ENCODE measurements at regions not wholly inside any gene's neighbourhood (a gene's known extent, or its start where the extent isn't known, plus 50 kb on each side); places are given as distances from the start of the nearest gene placed in this dataset.
"Not testable (repeated sequence)": the region's sequence is repeated elsewhere in the genome, so short reads cannot be mapped to it uniquely, and the experiment has no call there.

DNA sequence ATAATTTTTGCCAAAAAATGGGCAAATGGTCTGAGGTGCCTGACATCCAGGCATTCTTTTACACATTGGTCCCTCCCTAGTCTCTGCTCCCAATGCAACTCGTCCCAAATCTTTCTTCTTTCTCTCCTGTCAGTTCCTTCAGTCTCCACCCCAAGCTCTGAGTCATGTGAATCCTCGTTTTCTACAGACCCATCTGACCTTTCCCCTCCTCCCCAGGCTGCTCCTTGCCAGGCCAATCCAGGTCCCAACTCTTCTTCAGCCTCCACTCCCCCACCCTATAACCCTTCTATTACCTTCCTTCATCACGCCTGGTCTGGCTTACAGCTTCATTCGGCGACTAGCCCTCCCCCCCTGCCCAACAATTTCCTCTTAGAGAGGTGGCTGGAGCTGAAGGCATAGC lies 55.3 kb downstream of the BBS10 start:
- not testable (repeated sequence) for DNase-seq

DNA sequence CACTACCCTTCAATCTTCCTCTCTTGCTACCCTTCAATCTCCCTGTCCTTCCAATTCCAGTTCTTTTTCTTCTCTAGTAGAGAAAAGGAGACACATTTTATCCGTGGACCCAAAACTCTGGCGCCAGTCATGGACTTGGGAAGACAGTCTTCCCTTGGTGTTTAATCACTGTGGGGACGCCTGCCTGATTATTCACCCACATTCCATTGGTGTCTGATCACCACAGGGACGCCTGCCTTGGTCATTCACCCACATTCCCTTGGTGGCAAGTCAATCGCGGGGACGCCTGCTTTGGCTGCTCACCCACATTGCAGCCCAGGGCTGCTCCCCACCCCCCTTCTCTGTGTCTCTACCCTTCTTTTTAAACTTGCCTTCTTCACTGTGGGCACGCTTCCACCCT lies 55.9 kb downstream of the BBS10 start:
- DNase-seq: not testable (repeated sequence)

GRCh38 chr12:76290963-76291859 lies 57.0 kb downstream of the BBS10 start:
- no peak for DNase-seq

GRCh38 chr12:76288218-76288617 lies 60.0 kb downstream of the BBS10 start:
- DNase-seq: no peak

DNA sequence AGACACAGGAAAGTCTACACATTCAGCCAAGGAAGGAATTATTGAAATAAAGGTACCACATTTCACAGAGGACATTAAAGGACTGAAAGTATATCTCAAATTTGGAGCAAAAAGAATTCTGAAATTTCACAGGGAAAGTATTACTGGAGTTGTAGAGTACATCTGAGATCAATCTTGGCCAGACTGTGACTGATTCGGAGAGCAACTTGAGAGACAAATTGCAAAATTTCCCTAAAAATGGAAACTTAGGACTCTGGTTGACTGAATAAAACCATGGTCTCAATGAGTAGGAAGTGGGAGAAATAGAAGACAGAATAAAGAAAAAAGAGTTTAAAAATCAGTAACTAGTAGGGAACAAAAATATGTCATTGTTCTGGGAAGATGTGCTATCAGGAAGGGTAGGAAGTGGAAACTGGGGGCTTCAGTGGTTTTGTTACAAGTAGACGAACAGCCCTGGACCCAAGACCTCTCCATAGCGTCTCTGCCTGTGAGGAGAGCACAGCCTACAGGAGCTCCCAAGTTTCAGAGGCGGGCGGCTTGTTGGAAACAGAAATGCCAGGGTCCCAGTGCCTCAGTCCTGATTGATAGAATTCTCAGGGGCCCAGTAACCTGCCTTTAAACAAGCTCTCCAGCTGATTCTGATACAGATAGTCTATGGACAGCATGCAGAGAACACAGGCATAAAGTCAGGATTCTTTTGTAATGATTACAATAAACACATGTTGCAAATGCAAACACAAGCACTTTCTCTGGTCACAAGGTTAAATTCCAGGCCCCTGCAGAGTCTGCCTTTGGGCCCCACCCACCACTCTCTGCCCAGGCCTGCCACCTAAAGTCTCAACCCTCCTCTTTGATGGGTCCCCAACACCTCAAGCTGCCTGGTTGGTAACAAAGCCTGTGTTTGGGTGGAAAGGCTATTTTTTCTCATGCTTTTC lies 63.1 kb downstream of the BBS10 start:
- DNase-seq: no peak

- DNase-seq: no peak
These were observed 65.5 kb downstream of the BBS10 start for GRCh38 chr12:76282744-76283143.

DNA sequence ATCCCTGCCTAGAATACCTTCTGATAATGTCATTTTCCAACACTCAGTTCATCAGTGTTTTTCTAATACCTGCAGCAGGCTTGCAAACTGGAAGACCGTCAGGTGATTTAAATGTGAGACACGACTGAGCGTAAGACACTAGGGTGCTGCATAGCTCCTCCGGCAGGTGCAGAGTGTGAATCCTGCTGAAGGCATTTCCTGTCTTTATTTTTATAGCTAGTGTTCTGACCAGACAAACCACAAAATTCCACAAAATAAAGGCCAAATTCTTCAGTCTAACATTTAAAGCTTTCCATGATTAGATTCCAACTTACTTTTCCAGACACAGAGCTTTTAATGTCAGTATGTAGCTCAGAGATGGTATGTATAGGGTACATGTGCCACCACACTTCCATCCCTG lies 70.7 kb downstream of the BBS10 start:
- no peak for DNase-seq

DNA sequence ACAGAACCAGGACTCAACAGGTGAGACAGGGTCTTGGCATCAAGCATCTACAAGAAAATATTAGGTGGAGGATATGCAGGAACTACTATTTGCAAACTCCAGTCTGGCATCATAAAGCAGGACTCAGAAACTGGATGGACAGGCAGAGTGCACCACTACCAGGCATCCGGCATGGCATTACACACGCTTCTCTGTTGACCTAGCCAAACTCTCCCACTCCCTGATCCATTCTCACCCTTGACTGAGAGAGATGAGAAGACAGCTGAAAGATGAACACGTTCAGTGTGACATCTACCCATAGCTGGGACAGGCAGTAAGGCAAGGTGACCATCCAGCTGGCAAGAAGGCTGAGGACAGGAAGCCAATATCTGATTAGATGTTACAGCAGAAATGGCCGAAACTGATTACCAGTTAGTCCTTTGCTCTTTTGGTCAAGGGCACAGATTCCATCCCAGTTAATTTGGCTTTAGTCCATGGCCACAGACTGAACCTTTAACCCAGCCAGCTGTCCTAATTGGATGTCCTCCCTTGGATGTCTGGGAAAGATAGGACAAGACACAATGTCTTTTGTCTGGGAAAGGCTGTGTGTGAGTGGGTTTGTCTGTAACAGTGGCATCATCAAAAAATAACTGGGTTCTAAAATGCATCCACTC lies 71.6 kb downstream of the BBS10 start:
- no peak for DNase-seq

DNA sequence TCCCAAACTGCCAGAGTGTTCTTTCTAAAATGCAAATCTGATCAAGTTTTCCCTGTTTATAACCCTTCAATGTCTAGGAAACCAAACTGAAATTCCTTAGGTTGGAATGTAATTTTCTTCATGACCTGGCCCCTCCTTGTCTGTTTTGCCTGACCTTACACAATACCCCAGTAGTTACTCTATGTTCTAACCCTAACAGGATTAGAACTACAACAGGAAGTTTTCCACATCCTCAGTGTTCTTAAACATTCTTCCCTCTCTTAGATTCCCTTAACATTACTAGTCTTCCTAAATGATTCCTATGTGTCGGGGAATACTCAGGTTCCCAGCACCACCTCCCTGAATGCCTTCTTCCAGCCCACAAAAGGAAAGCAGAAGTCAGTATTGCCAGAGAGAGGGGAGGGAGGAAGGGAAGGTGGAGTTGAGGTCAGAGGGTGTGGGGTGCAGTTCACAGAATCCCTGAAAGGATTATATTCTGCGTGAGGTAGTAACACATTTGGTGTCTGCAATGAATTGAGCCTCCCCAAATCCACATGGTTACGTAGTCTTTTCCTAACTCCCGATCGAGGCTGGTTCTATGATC lies 72.6 kb downstream of the BBS10 start:
- DNase-seq: peak; percentile 23 to 41

GRCh38 chr12:76274420-76275083 lies 73.7 kb downstream of the BBS10 start:
- DNase-seq: no peak

- no peak for DNase-seq
These were observed 75.9 kb downstream of the BBS10 start for GRCh38 chr12:76272287-76272686.

- DNase-seq: no peak
These were observed 77.4 kb downstream of the BBS10 start for GRCh38 chr12:76270657-76271358.

DNA sequence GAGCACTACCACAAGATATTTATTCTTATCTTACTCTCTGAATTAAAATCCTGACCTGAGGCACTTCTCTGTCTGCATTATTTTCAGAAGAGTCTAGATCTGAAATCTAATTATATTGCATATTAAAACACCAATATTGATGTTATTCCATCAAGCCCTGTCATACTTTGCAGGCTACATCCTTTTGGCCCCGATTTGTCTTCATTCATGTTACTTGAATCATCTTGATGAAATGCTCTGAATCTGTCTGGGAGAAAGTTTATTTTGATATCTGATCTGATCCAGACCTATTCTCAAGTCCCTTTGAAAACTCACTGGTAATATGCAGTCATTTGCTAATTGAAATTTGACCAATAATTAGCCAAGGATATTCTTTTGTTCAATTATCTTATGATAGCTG lies 79.9 kb downstream of the BBS10 start:
- DNase-seq: no peak

DNA sequence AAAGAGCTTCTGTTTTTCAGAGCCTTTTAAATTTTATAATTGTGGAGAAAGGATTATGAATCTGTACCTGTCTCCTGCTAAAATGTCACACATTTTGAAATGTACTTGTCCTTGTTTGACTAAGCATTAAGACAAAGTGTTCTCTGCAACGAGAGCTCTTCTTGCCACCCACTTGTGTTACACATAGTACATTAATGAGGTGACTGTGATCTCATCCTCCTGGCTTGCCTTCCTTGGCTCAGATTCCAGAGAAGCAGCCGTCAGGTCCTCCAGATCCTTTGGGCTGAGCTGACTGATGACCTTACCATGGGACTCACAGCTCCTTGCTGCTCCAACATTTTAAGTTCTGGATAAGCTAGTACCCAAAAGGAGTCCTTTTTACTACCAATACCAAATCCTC lies 81.4 kb downstream of the BBS10 start:
- DNase-seq: no peak

DNA sequence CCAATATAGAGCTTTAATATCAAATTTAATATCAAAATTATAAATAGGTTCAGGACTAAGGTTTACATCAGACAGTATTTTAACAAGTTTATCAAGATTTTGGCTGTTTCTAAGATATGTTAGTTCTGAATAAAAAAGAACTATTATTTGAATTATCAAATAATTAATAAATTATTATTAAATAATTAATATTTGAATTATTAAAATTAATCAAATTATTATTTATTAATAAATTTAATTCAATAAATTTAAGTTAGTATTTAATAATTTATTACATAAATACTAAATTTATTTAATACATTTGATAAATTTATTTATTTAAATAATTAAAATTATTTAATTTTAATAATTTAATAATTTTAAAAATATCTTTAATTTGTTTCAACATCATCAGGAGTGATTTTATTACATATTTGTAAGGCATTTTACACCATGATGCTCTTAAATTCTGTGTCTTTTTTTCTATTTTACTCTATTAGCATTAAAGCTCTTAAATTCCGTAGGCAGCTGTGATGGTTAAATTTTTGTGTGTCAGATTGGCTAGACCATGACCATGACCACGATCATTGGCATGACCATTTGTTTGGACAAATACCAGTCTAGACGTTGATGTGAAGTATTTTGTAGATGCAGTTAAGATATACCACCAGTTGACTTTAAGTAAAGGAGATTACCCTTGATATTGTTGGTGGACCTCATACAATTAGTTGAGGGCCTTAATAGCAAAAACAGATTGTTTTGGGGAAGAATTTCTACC lies 82.6 kb downstream of the BBS10 start:
- DNase-seq: no peak

GRCh38 chr12:76264611-76265012 lies 83.6 kb downstream of the BBS10 start:
- DNase-seq: no peak

GRCh38 chr12:76263696-76264095 lies 84.5 kb downstream of the BBS10 start:
- no peak for DNase-seq

DNA sequence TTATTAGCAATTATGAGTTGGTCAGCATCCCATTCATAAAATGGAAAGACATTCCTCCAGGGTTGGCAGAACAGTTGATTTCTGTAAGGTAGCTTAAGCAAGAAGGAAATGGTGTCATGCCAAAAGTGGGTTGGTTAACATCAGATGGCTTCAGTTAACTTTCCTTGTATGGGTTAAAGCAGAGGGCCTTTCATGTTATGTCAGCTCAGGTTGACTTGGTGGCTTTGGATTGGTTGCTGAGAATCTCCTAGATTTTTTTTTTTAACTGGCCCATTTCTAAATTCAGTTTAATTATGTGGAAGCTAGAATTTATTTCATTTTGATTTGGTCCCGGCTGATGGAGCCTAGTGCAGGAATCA lies 87.8 kb downstream of the BBS10 start:
- no peak for DNase-seq

DNA sequence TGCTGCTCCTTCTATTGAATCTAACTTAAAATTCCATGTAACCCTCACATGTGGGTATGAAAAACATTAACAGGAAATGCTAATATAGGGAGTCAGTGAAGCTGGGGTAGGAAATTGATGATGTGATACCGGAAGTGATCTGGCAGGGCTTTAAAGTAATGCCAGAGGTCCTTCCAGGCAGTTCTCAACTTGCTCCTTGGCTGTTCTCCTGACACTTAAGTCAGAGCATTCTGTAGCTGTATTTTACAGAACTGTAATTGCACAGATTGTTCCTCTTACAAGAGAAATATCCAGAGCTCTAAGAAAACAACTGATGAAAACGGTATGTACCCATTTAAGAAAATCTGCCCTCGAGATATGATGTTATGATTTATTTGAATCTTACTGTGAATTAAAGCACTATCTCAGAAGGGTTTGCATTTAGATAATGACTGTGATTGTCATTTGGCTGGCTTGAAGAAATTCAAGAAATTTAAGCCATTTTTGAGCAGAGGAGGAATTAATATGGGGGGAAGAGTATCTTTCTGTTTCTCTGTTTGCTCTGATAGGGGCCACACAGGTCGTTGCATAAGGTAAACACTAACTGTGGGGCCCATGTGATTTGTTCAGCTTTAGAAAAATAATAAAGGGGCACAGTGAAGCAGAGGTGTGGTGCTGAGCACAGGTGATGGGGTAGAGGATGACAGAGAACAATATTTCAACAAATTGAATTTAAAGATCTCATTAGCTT lies 88.4 kb downstream of the BBS10 start:
- no peak for DNase-seq

DNA sequence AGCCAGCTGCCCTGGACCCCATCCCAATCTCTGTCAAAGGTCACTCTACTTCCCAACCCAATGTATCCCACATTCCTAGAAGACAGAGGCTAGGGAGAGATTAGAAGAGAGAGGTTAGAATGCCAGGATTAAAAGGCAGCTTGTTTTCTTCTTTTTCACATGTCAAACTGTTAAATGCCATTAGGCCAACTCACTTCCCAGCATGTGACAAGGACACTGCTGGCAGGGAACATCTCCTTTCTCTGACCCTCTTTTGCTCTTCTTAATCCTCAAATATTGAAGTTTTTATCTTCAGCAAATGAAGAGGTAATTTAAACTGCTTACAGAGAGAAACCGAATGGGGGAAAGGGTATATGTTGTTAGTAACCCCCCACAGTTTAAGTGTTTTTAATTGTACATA lies 89.1 kb downstream of the BBS10 start:
- no peak for DNase-seq

Data from AML-193 (cell line).